ENCODE measurements at regions not wholly inside any gene's neighbourhood (a gene's known extent, or its start where the extent isn't known, plus 50 kb on each side); places are given as distances from the start of the nearest gene placed in this dataset.

DNA sequence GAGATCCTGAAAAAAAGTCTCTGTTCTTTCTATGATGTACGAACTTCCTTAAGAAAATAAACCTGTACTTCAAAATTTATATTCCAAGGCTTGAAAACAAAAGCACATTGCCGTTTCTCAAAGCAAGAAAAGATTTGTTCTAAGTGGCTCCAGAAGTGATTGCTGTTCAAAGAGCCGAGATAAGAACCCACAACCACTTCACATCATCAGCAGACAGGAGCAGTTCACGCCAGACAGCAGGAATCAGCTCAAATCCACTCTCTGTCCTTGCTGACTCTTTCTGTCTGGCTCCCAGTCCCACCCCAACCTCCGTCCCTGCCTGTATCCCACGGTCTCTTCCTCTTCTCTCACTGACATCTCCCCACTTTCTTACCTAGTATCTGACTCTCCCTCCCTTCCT lies 85.0 kb upstream of the MYOCD start:
- DNase-seq = no peak
- Mint-ChIP-seq H3K27ac (no peak overlapping the region), H3K27me3 (no peaks in the 10 kb centered on the region), H3K36me3 (ENCODE audit: low read depth) (no peaks in the 10 kb centered on the region), H3K4me3 (no peak overlapping the region), H3K9me3 (peaks cover 2% of the 10 kb centered on the region), H3K4me1 (no peaks in the 10 kb centered on the region)
- POLR2A ChIA-PET = no interaction called here
- CTCF ChIA-PET = no interaction called here

DNA sequence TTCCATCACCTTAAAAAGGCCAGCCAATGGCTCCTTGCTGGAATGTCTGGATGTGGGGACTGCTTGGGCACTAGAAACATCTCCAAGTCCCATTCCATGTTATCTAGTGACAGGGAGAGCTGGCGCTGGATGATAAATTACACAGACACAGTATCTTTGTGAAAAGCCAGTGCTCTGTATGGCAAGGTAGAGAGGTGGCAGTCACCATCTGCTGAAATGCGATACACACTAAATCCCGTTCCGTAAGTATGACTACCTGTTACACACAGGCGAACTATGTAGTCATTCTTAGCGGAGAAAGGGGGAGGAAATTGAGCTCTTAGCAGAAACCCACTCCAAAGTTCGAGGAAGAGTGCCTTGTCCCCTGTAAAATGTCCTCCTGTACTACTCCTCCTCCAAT lies 81.0 kb upstream of the MYOCD start:
- H3K4me3 Mint-ChIP-seq = no peak overlapping the region

DNA sequence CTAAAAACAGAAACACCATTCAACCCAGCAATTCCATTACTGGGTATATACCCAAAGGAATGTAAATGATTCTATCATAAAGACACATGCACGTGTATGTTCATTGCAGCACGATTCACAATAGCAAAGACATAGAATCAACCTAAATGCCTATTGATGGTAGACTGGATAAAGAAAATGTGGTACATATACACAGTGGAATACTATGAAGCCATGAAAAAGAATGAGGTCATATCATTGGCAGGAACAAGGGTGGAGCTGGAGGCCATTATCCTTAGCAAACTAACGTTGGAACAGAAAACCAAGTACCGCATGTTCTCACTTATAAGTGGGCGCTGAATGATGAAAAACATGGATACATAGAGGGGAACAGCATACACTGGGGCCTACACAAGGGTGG lies 77.2 kb upstream of the MYOCD start:
- POLR2A ChIA-PET = no interaction called here
- Mint-ChIP-seq H3K4me1 (no peaks in the 10 kb centered on the region), H3K4me3 (no peak overlapping the region), H3K27ac (no peak overlapping the region), H3K9me3 (peaks cover 15% of the 10 kb centered on the region), H3K27me3 (no peaks in the 10 kb centered on the region), H3K36me3 (ENCODE audit: low read depth) (no peaks in the 10 kb centered on the region)
- no peak for DNase-seq
- CTCF ChIA-PET = no interaction called here

More for the DNA sequence above, 81.0 kb upstream of the MYOCD start:
- Mint-ChIP-seq H3K4me1 (no peaks in the 10 kb centered on the region), H3K27ac (no peak overlapping the region), H3K27me3 (no peaks in the 10 kb centered on the region), H3K9me3 (peaks cover 15% of the 10 kb centered on the region), H3K36me3 (ENCODE audit: low read depth) (no peaks in the 10 kb centered on the region)
- ChIA-PET CTCF (no interaction called here), POLR2A (no interaction called here)
- no peak for DNase-seq

DNA sequence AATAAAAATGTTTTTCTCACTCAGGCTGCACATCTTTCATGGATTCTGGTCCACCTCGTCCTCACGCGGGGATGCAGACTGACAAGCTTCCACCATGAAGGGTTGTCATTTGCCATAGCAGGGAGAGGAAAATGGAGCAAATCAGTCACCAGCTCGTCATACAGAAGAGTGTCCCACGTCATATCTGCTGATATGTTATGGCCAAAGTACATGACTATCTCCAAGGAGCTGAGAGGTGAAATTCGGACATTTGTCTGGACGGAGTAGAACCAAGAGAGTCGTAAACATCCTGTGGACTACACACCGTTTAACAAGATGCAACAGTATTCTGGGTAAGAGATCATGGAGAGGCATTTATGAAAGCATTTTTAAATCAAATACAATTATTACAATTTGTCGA lies 75.3 kb upstream of the MYOCD start:
- Mint-ChIP-seq H3K4me3 (no peak overlapping the region), H3K36me3 (ENCODE audit: low read depth) (no peaks in the 10 kb centered on the region), H3K27ac (no peak overlapping the region), H3K4me1 (no peaks in the 10 kb centered on the region), H3K27me3 (no peaks in the 10 kb centered on the region), H3K9me3 (peaks cover 15% of the 10 kb centered on the region)
- ChIA-PET POLR2A (no interaction called here), CTCF (no interaction called here)
- DNase-seq = no peak

DNA sequence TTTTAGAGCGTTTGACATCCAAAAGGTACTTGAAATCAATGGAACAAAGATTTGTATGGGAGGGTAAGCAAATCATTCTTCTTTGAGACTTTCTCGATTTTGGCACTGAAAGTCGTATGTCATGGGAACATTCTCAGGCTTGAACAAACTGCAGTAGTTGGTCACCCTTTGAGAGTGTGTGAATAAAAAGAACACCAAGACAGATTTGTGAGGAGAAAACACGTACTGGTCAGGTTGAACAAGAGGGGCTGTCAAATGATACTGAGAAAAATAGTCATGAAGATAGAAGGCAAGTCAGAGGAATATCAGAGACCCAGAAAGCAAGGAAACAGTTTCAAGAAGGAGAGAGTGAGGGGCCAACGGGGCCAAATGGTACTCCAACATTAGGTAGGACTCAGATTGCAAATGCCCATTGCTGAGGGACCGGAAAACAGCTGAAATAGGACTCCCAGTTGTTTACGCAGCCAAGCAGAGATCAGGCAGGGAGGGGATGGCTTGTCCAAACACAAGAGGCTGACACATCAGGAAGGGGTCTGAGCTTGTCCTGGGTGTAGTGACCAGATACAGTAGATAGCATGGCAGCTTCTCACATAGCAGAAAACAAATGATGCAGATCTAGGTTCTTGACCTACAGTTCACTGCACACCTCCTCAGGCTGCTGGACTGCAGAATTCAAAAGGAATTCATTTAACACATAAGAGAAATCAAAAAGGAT lies 74.5 kb upstream of the MYOCD start:
- no peak overlapping the region for H3K4me3 Mint-ChIP-seq
- H3K27me3 Mint-ChIP-seq = no peaks in the 10 kb centered on the region
- CTCF ChIA-PET = no interaction called here
- POLR2A ChIA-PET = no interaction called here
- no peaks in the 10 kb centered on the region for H3K36me3 Mint-ChIP-seq (ENCODE audit: low read depth)
- peaks cover 14% of the 10 kb centered on the region for H3K9me3 Mint-ChIP-seq
- no peak overlapping the region for H3K27ac Mint-ChIP-seq
- no peak for DNase-seq
- no peaks in the 10 kb centered on the region for H3K4me1 Mint-ChIP-seq

DNA sequence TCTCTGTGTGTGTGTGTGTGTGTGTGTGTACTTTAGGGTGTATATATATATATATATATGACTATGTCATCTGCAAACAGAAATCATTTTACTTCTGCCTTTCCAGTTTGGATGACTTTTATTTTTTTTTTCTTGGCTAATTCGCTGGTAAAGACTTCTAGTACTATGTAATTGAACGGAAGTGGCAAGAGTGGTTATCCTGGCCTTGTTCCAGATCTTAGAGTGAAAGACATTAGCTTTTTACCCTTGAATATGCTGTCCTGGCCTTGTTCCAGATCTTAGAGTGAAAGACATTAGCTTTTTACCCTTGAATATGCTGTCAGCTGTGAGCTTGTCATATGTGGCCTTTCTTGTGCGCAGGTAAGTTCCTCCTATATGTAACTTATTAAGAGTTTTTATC lies 72.7 kb upstream of the MYOCD start:
- H3K27ac Mint-ChIP-seq = no peak overlapping the region
- H3K27me3 Mint-ChIP-seq = no peaks in the 10 kb centered on the region

DNA sequence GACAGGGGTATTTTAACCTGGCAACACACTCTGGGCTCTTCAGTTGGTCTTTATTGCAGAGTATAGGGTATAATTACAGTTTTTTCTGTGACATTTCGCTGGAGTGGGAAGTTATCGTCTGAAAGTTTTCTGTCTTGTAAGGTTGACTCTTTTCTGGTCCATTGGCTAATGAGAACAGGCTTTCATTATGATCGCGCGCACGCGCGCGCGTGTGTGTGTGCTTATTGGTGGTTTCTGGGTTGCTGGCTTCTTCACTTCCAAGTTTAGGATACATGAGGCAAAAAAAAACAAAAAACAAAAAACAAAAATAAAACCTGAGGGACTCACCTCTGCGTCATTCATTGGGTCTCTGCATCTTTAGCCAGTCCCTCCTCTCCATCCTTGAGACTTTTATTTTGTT lies 68.7 kb upstream of the MYOCD start:
- Mint-ChIP-seq H3K4me3 (no peak overlapping the region), H3K4me1 (no peaks in the 10 kb centered on the region), H3K9me3 (peaks cover 3% of the 10 kb centered on the region), H3K27ac (no peak overlapping the region), H3K27me3 (no peaks in the 10 kb centered on the region), H3K36me3 (ENCODE audit: low read depth) (no peaks in the 10 kb centered on the region)
- DNase-seq = no peak
- CTCF ChIA-PET = no interaction called here
- POLR2A ChIA-PET = no interaction called here

More for the DNA sequence above, 72.7 kb upstream of the MYOCD start:
- POLR2A ChIA-PET = no interaction called here
- CTCF ChIA-PET = no interaction called here
- no peak for DNase-seq
- H3K9me3 Mint-ChIP-seq = peaks cover 11% of the 10 kb centered on the region
- no peak overlapping the region for H3K4me3 Mint-ChIP-seq
- H3K4me1 Mint-ChIP-seq = no peaks in the 10 kb centered on the region
- no peaks in the 10 kb centered on the region for H3K36me3 Mint-ChIP-seq (ENCODE audit: low read depth)

DNA sequence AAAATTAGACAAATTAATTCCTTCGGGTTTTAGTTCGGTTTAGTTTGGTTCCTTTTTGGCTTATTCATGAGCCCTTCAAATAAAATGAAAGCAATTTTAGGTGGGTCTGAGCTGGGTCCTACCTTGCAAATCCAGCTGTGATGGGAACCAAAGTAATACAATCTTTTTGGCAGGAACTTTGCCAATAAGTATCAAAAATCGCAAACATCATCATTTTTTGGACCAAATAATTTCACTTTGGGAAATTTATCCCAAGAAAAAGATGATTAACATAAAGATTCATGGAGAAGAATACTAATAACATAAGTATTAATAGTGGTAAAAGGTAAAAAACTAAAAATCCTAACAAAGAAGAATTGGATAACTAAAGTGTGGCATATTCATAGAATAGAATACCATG lies 67.8 kb upstream of the MYOCD start:
- H3K27me3 Mint-ChIP-seq = no peaks in the 10 kb centered on the region
- ChIA-PET POLR2A (no interaction called here), CTCF (no interaction called here)
- no peaks in the 10 kb centered on the region for H3K36me3 Mint-ChIP-seq (ENCODE audit: low read depth)
- no peak overlapping the region for H3K4me3 Mint-ChIP-seq
- peaks cover 3% of the 10 kb centered on the region for H3K9me3 Mint-ChIP-seq
- DNase-seq = no peak
- no peaks in the 10 kb centered on the region for H3K4me1 Mint-ChIP-seq
- no peak overlapping the region for H3K27ac Mint-ChIP-seq

DNA sequence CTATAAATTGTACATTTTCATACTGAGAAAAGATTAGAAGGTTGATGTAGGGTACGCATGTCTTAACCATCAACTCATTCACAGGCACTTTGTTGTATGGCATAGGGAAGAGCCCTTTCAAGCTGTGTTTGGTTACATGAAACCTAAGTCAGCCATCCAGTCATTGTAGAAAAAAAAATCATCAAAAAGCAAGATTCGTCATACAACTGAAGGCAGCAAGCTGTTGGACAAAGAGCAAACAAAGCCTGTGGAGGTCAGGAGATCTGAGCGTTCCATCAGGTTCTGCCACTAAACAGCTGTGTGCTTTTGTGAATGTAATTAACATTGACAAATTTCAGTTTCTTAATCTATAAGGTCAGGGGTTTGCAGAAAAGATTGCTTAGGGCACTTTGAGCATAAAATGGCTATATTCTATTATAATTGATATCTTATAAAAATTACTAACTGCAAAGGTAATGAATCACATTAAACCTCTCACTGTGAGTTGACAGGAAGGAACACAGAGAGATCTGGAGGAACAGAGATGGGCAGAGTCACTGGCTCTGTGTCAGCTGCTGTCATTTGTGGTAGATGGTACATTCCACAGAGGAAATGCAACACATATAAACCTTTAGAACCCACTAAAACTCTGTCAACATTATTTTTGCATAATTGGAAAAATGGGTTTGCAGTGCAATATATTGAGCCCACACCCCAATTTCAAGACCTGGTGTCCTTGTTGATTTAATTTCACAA lies 66.3 kb upstream of the MYOCD start:
- H3K4me3 Mint-ChIP-seq = no peak overlapping the region
- CTCF ChIA-PET = interaction anchor here (0.7 kb wide), 1 partner anchor 14 kb away, joined by 3 read pairs; no protein-coding TSS in a partner anchor
- no peaks in the 10 kb centered on the region for H3K4me1 Mint-ChIP-seq
- POLR2A ChIA-PET = no interaction called here
- H3K27ac Mint-ChIP-seq = no peak overlapping the region
- H3K27me3 Mint-ChIP-seq = no peaks in the 10 kb centered on the region
- peaks cover 7% of the 10 kb centered on the region for H3K9me3 Mint-ChIP-seq
- H3K36me3 Mint-ChIP-seq (ENCODE audit: low read depth) = no peaks in the 10 kb centered on the region
- DNase-seq = no peak

DNA sequence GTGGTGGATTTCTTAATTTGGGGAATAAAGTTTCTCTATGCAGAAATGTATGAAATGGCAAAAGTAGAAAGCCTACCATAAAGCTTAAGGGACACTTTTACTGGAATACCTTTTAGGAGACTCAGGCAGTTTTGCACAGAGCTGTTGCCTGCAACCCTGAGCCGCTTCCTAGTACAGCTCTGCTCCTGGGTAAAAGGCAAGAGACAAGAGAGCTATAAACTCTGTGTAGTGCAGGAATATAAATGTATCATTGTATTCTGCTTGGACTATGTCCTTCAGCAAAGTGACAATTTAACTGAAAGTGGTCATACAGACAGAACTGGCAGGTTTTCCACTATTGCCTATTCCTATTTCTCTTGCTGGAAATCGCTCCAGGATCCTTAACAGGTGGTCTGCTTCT lies 65.3 kb upstream of the MYOCD start:
- Mint-ChIP-seq H3K36me3 (ENCODE audit: low read depth) (no peaks in the 10 kb centered on the region), H3K27me3 (no peaks in the 10 kb centered on the region), H3K4me3 (no peak overlapping the region), H3K27ac (no peak overlapping the region), H3K4me1 (no peaks in the 10 kb centered on the region), H3K9me3 (peaks cover 12% of the 10 kb centered on the region)
- DNase-seq = no peak
- ChIA-PET POLR2A (no interaction called here), CTCF (no interaction called here)

DNA sequence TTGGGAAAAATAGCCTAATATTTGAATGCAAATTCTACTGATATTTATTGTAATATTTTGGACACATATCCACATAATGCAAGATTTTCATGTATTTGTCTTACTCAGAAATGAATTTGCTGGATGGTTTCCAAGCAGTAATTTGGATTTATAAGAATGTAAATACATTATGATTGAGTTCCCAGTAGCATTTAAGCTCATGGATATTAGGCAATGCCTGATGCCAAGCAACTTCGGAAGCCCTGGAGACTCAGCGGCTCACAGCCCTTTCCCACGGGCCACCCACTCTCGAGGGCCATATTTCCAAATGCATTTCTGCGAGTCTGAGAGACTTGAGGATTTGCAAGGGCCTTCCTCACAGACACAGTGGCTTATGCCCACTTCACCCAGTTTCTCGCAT lies 62.1 kb upstream of the MYOCD start:
- H3K4me1 Mint-ChIP-seq = no peaks in the 10 kb centered on the region
- CTCF ChIA-PET = no interaction called here
- POLR2A ChIA-PET = no interaction called here
- H3K36me3 Mint-ChIP-seq (ENCODE audit: low read depth) = no peaks in the 10 kb centered on the region
- H3K9me3 Mint-ChIP-seq = peaks cover 11% of the 10 kb centered on the region
- no peak overlapping the region for H3K4me3 Mint-ChIP-seq
- no peak overlapping the region for H3K27ac Mint-ChIP-seq
- DNase-seq = no peak
- no peaks in the 10 kb centered on the region for H3K27me3 Mint-ChIP-seq

DNA sequence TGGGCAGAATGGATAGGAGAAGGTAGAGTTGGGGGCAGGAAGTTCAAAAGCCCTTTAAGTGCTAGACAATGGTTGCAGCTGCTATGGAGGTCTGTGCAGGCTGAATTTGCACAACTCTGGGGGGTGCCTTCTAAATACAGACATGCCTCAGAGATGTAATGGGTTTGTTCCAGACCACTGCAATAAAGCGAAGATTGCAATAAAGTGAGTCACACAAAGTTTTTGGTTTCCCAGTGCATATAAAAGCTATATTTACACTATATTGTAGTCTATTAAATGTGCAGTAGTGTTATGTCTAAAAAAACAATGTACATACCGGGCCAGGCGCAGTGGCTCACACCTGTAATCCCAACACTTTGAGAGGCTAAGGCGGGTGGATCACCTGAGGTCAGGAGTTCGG lies 60.5 kb upstream of the MYOCD start:
- no peak overlapping the region for H3K27ac Mint-ChIP-seq
- CTCF ChIA-PET = no interaction called here

DNA sequence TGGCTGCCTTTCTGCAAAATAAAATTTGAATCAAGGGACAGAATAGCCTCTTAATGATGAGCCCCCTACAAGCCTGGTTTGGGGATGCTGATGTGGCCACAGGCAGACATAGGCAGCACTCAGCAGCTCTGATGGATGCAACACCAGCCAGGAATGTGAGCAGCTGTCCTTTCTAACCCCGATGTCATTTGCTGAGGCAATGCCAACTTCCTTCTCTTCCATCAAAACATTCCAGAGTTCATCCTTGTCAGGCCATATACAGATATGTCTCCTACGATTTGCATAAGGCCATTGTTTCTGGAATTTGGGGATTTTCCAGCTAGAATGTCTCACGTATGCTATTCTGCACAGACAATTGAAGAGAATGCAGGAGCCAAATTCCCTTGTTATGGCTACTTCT lies 52.1 kb upstream of the MYOCD start:
- DNase-seq = no peak
- H3K4me1 Mint-ChIP-seq = no peaks in the 10 kb centered on the region
- ChIA-PET CTCF (interaction anchor here (0.6 kb wide), 1 partner anchor 15 kb away, joined by 3 read pairs; no protein-coding TSS in a partner anchor), POLR2A (no interaction called here)
- no peak overlapping the region for H3K27ac Mint-ChIP-seq
- H3K36me3 Mint-ChIP-seq (ENCODE audit: low read depth) = no peaks in the 10 kb centered on the region
- H3K9me3 Mint-ChIP-seq = peaks cover 11% of the 10 kb centered on the region
- no peaks in the 10 kb centered on the region for H3K27me3 Mint-ChIP-seq
- no peak overlapping the region for H3K4me3 Mint-ChIP-seq

More for the DNA sequence above, 60.5 kb upstream of the MYOCD start:
- Mint-ChIP-seq H3K4me3 (no peak overlapping the region), H3K4me1 (no peaks in the 10 kb centered on the region), H3K36me3 (ENCODE audit: low read depth) (no peaks in the 10 kb centered on the region), H3K27me3 (no peaks in the 10 kb centered on the region), H3K9me3 (peaks cover 16% of the 10 kb centered on the region)
- POLR2A ChIA-PET = no interaction called here
- DNase-seq = no peak

Data from activated CD4-positive, alpha-beta memory T cell treated with anti-CD3 and anti-CD28 coated beads, Interleukin-2, amount 10 ng/mL, durations not matched to agents 7 days and 5 days (primary cell).